OCI-LY3 (cell line): ENCODE measurements at regions not wholly inside any gene's neighbourhood (a gene's known extent, or its start where the extent isn't known, plus 50 kb on each side); places are given as distances from the start of the nearest gene placed in this dataset.

Experiments
- H2AFZ ChIP-seq: fragments of 200-600, 300-600 bp; shearing (Covaris generic); 2 replicates; pipeline ENCODE4 v1.6.0; 2014; ENCODE audit warnings: antibody characterized with exemption, low read depth, low read length
- H3K27ac ChIP-seq: fragments of 200-600, 300-600 bp; sonication (generic); 2 replicates; pipeline ENCODE4 v1.5.1; 2014; ENCODE audit warnings: mild to moderate bottlenecking, low read length, moderate library complexity, mixed read lengths
- H3K27me3 ChIP-seq: fragments of 200-600, 300-600 bp; sonication (generic); 2 replicates; pipeline ENCODE4 v1.6.1; 2014; ENCODE audit warnings: low read depth, low read length, mixed read lengths
- H3K36me3 ChIP-seq: fragments of 200-600, 300-600 bp; sonication (generic); replicated peaks from 2 replicates; pipeline ENCODE3; 2014; ENCODE audit warnings: low read depth, low read length, mixed read lengths
- H3K4me1 ChIP-seq: fragments of 300-600, 200-600 bp; sonication (generic); 2 replicates; pipeline ENCODE4 v1.6.1; 2014; ENCODE audit warnings: low read length, mixed read lengths
- H3K4me2 ChIP-seq: fragments of 200-600, 300-600 bp; sonication (generic); 2 replicates; pipeline ENCODE4 v1.6.1; 2014; ENCODE audit warnings: low read length, mixed read lengths
- H3K4me3 ChIP-seq: fragments of 300-600, 200-600 bp; sonication (generic); 2 replicates; pipeline ENCODE4 v1.5.1; 2014; ENCODE audit warnings: antibody characterized with exemption, mild to moderate bottlenecking, low read length, moderate library complexity
- H3K79me2 ChIP-seq: fragments of 300-600, 200-600 bp; shearing (Covaris generic); 2 replicates; pipeline ENCODE4 v1.6.1; 2014; ENCODE audit warnings: mild to moderate bottlenecking, low read length, mixed read lengths
- H3K9ac ChIP-seq: fragments of 300-600, 200-600 bp; shearing (Covaris generic); 2 replicates; pipeline ENCODE4 v1.6.0; 2014; ENCODE audit warnings: mild to moderate bottlenecking, low read length, moderate library complexity
- H3K9me3 ChIP-seq: fragments of 200-600, 300-600 bp; shearing (Covaris generic); 2 replicates; pipeline ENCODE4 v1.6.1; 2014; ENCODE audit warnings: low read length, mixed read lengths; ENCODE audit not compliant: insufficient read depth
- H4K20me1 ChIP-seq: fragments of 200-600, 300-600 bp; sonication (generic); 2 replicates; pipeline ENCODE4 v1.6.1; 2016; ENCODE audit warnings: low read length, mixed read lengths; ENCODE audit not compliant: insufficient read depth
- EZH2phosphoT487 ChIP-seq: fragments of 200-600 bp; shearing (Covaris generic); IDR thresholded peaks from 2 replicates; pipeline ENCODE4 v1.6.1; 2018; ENCODE audit warnings: antibody characterized with exemption, mixed run types, low read depth
- TF ChIP-seq, protein P1 (sequence below): fragments of 200-600, 300-600 bp; sonication (generic); IDR thresholded peaks from 2 replicates; pipeline ENCODE4 v1.5.1; 2014; ENCODE audit warnings: antibody characterized with exemption, low read length, low read depth

GRCh38 chr9:73531658-73532057 is 380.0 kb downstream of the ANXA1 start:
- H3K27ac ChIP-seq, result no peak overlapping the region
- H3K36me3 ChIP-seq, result no peaks in the 10 kb centered on the region
- H4K20me1 ChIP-seq, result no peaks in the 10 kb centered on the region
- H3K4me2 ChIP-seq, result peak overlapping the region; percentile 31
- TF ChIP-seq, protein P1, sequence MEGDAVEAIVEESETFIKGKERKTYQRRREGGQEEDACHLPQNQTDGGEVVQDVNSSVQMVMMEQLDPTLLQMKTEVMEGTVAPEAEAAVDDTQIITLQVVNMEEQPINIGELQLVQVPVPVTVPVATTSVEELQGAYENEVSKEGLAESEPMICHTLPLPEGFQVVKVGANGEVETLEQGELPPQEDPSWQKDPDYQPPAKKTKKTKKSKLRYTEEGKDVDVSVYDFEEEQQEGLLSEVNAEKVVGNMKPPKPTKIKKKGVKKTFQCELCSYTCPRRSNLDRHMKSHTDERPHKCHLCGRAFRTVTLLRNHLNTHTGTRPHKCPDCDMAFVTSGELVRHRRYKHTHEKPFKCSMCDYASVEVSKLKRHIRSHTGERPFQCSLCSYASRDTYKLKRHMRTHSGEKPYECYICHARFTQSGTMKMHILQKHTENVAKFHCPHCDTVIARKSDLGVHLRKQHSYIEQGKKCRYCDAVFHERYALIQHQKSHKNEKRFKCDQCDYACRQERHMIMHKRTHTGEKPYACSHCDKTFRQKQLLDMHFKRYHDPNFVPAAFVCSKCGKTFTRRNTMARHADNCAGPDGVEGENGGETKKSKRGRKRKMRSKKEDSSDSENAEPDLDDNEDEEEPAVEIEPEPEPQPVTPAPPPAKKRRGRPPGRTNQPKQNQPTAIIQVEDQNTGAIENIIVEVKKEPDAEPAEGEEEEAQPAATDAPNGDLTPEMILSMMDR, result no peak
- TF ChIP-seq EZH2phosphoT487, result no peak
- H3K4me1 ChIP-seq, result peaks cover 21% of the 10 kb centered on the region
- no peaks in the 10 kb centered on the region for H3K27me3 ChIP-seq
- no peaks in the 10 kb centered on the region for H3K79me2 ChIP-seq
- no peak overlapping the region for H3K4me3 ChIP-seq
- H2AFZ ChIP-seq, result no peak overlapping the region
- H3K9me3 ChIP-seq, result 0 out of 2 replicates have a peak, but pooled peaks cover 3% of the 10 kb centered on the region
- H3K9ac ChIP-seq, result no peak overlapping the region

DNA sequence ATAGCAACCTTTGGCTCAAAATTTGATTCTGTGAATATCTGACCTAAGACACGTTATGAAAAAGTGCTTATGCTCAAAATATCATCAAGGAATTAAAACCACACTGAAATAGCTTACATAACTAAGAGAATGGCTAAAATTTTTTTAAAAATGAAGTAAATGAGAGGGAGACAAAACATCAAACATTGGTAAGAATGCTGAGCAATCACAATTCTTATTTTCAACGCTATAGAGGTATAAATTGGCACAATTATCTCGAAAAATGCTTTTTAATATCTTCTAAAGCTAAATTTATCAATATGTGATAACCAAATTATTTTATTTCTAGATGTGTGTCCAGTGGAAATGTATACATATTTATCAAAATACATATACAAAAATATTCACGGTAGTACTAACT is 381.3 kb downstream of the ANXA1 start:
- peaks cover 23% of the 10 kb centered on the region for H3K4me1 ChIP-seq
- no peak overlapping the region for H3K27ac ChIP-seq
- H2AFZ ChIP-seq, result no peak overlapping the region
- TF ChIP-seq, protein P1, result no peak
- no peak for TF ChIP-seq EZH2phosphoT487
- H3K4me2 ChIP-seq, result no peak overlapping the region
- H3K27me3 ChIP-seq, result no peaks in the 10 kb centered on the region
- H4K20me1 ChIP-seq, result no peaks in the 10 kb centered on the region
- 0 out of 2 replicates have a peak, but pooled peaks cover 3% of the 10 kb centered on the region for H3K9me3 ChIP-seq
- no peaks in the 10 kb centered on the region for H3K79me2 ChIP-seq
- no peak overlapping the region for H3K4me3 ChIP-seq
- H3K36me3 ChIP-seq, result no peaks in the 10 kb centered on the region
- H3K9ac ChIP-seq, result no peak overlapping the region

DNA sequence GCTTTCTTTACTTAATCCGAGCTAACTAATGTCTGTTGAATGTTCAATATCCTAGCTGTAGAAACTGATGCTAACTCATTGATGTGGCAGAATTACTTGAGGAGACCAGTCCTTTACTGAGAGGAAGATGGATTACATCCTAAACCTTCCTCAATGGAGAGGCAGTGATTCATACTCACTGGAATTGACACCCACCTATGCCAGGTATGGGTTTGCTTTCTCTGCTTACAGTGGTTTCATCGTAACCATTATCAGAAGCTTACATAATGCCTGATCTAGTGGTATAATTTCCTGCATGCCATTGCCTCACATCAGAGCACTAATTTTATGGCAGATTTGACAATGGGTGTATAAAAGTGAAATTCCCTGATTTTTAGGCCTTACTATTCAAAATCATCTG is 384.7 kb downstream of the ANXA1 start:
- no peaks in the 10 kb centered on the region for H4K20me1 ChIP-seq
- H3K9ac ChIP-seq, result no peak overlapping the region
- H3K36me3 ChIP-seq, result no peaks in the 10 kb centered on the region
- no peak for TF ChIP-seq EZH2phosphoT487
- TF ChIP-seq, protein P1, result no peak
- H2AFZ ChIP-seq, result no peak overlapping the region
- no peak overlapping the region for H3K4me3 ChIP-seq
- no peak overlapping the region for H3K27ac ChIP-seq
- H3K4me1 ChIP-seq, result peaks cover 21% of the 10 kb centered on the region
- H3K27me3 ChIP-seq, result no peaks in the 10 kb centered on the region
- no peaks in the 10 kb centered on the region for H3K79me2 ChIP-seq
- 0 out of 2 replicates have a peak, but pooled peaks cover 3% of the 10 kb centered on the region for H3K9me3 ChIP-seq
- H3K4me2 ChIP-seq, result no peak overlapping the region

- peaks cover 24% of the 10 kb centered on the region for H3K4me1 ChIP-seq
- no peaks in the 10 kb centered on the region for H3K36me3 ChIP-seq
- H2AFZ ChIP-seq, result no peak overlapping the region
- no peaks in the 10 kb centered on the region for H4K20me1 ChIP-seq
- no peak overlapping the region for H3K4me3 ChIP-seq
- no peaks in the 10 kb centered on the region for H3K27me3 ChIP-seq
- no peak overlapping the region for H3K27ac ChIP-seq
- H3K4me2 ChIP-seq, result no peak overlapping the region
- no peaks in the 10 kb centered on the region for H3K79me2 ChIP-seq
- H3K9me3 ChIP-seq, result 0 out of 2 replicates have a peak, but pooled peaks cover 3% of the 10 kb centered on the region
- H3K9ac ChIP-seq, result no peak overlapping the region
- TF ChIP-seq, protein P1, result no peak
- TF ChIP-seq EZH2phosphoT487, result no peak
These were observed 385.9 kb downstream of the ANXA1 start for GRCh38 chr9:73537561-73537960.
